Ishikawa (cell line): ENCODE measurements at regions not wholly inside any gene's neighbourhood (a gene's known extent, or its start where the extent isn't known, plus 50 kb on each side); places are given as distances from the start of the nearest gene placed in this dataset.

Source experiments
- CEBPB ChIP-seq: IDR thresholded peaks from 2 replicates; pipeline ENCODE4 v1.6.1; 2012
- CREB1 ChIP-seq: IDR thresholded peaks from 2 replicates; pipeline ENCODE4 v1.6.1; 2012; ENCODE audit warnings: low read depth
- EGR1 ChIP-seq: IDR thresholded peaks from 2 replicates; pipeline ENCODE4 v1.6.1; 2012
- EP300 ChIP-seq: IDR thresholded peaks from 2 replicates; pipeline ENCODE4 v1.6.1; 2012; ENCODE audit warnings: borderline replicate concordance
- FOXM1 ChIP-seq: IDR thresholded peaks from 2 replicates; pipeline ENCODE4 v1.6.1; 2012; ENCODE audit warnings: low read depth, borderline replicate concordance
- MAX ChIP-seq: IDR thresholded peaks from 2 replicates; pipeline ENCODE4 v1.6.1; 2012
- NFIC ChIP-seq: IDR thresholded peaks from 2 replicates; pipeline ENCODE4 v1.6.1; 2012
- RAD21 ChIP-seq: IDR thresholded peaks from 2 replicates; pipeline ENCODE4 v1.6.1; 2012; ENCODE audit warnings: low read depth
- REST ChIP-seq: IDR thresholded peaks from 2 replicates; pipeline ENCODE4 v1.6.1; 2012; ENCODE audit warnings: low read depth, mild to moderate bottlenecking
- TAF1 ChIP-seq: IDR thresholded peaks from 2 replicates; pipeline ENCODE4 v1.6.1; 2012; ENCODE audit warnings: low read depth, mild to moderate bottlenecking
- TCF12 ChIP-seq: IDR thresholded peaks from 2 replicates; pipeline ENCODE4 v1.6.1; 2012; ENCODE audit warnings: low read depth
- TEAD4 ChIP-seq: IDR thresholded peaks from 2 replicates; pipeline ENCODE4 v1.6.1; 2012
- YY1 ChIP-seq: IDR thresholded peaks from 2 replicates; pipeline ENCODE4 v1.6.1; 2012; ENCODE audit warnings: low read depth
- ZBTB7A ChIP-seq: IDR thresholded peaks from 2 replicates; pipeline ENCODE4 v1.6.1; 2012; ENCODE audit warnings: low read depth
- TF ChIP-seq, protein P1 (sequence below): IDR thresholded peaks from 2 replicates; pipeline ENCODE4 v1.6.1; 2012

GRCh38 chr5:68395302-68395701 is 179.7 kb downstream of the PIK3R1 start:
- no peak for TF ChIP-seq TAF1

GRCh38 chr5:68395926-68396511 is 180.5 kb downstream of the PIK3R1 start:
- no peak for TF ChIP-seq CREB1
- no peak for TF ChIP-seq TEAD4

GRCh38 chr5:68396722-68397121 is 181.2 kb downstream of the PIK3R1 start:
- TF ChIP-seq EP300 (peak; percentile 50; the same call in 1 of the 2 replicates), EGR1 (no peak), RAD21 (0 out of 2 replicates have a peak, but pooled peaks have one; percentile 12), ZBTB7A (no peak), TCF12 (peak; percentile 47), TEAD4 (0 out of 2 replicates have a peak, but pooled peaks have one; percentile 10), NFIC (peak; percentile 88), CEBPB (peak; percentile 89), CREB1 (no peak)
- TF ChIP-seq, protein P1, sequence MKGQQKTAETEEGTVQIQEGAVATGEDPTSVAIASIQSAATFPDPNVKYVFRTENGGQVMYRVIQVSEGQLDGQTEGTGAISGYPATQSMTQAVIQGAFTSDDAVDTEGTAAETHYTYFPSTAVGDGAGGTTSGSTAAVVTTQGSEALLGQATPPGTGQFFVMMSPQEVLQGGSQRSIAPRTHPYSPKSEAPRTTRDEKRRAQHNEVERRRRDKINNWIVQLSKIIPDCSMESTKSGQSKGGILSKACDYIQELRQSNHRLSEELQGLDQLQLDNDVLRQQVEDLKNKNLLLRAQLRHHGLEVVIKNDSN = no peak

- TF ChIP-seq RAD21 = no peak
- TF ChIP-seq, protein P1 = no peak
- no peak for TF ChIP-seq ZBTB7A
- TF ChIP-seq EP300 = no peak
- TF ChIP-seq CREB1 = no peak
- TF ChIP-seq MAX = no peak
Measured at GRCh38 chr5:68398146-68398812, 182.7 kb downstream of the PIK3R1 start.

DNA sequence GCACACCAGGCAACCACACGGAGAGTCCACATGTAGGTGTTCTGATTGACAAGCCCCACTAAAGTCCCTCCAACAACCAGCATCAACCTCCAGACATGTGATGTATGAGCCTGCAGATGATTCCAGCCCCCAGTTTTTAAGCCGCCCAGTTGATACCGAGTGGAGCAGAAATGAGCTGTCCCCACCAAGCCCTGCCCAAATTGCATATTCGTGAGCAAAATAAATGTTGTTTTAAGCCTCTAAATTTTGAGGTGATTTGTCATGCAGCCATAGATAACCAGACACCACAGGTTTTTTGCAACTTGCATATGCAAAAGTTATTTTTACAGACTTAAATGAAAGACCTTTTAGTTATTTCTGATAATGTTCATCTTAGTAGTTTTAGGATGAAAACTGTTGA is 187.7 kb downstream of the PIK3R1 start:
- no peak for TF ChIP-seq MAX

- no peak for TF ChIP-seq CREB1
- no peak for TF ChIP-seq FOXM1
- TF ChIP-seq EGR1 = no peak
- TF ChIP-seq MAX = no peak
- TF ChIP-seq CEBPB = no peak
- no peak for TF ChIP-seq RAD21
- TF ChIP-seq YY1 = no peak
- TF ChIP-seq ZBTB7A = no peak
- TF ChIP-seq TCF12 = no peak
- TF ChIP-seq REST = no peak
- no peak for TF ChIP-seq TAF1
Measured at GRCh38 chr5:68404246-68404645, 188.7 kb downstream of the PIK3R1 start.

DNA sequence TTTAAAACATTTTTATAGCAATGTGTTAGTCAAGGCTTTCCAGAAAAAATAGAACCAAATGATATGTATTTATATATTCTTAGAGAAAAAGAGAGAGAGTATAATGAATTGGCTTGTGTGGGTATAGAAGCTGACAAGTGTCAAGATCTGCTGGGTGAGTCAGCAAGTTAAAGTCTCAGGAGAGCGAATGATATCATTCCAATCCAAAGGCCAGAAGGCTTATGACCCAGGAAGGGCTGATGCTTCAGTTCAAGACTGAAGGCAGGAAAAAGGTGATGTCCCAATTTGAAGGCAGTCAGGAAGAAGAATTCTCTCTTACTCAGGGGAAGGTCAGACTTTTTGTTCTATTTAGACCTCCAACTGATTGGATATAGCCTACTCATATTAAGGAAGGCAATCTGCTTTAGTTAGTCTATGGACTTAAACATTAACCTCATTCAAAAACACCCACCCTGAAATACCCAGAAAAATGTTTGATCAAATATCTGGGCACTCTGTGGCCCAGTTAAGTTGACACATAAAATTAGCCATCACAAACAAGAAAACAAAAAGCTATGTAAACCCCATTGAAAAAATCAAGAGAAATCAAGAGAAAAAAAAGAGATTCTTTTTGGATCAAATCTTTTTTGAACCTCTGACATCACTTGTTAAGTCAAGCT is 189.6 kb downstream of the PIK3R1 start:
- TF ChIP-seq EGR1 (no peak), NFIC (no peak), FOXM1 (no peak)
